Posterior cingulate gyrus (tissue), 11 donors: ENCODE measurements at regions not wholly inside any gene's neighbourhood (a gene's known extent, or its start where the extent isn't known, plus 50 kb on each side); places are given as distances from the start of the nearest gene placed in this dataset.
"Not testable (repeated sequence)": the region's sequence is repeated elsewhere in the genome, so short reads cannot be mapped to it uniquely, and the experiment has no call there.

Experiments used
- DNase-seq, 10 donors: peaks; one replicate each; pipeline versions ENCODE4 v3.0.0 to v3.0.0-alpha.2; 2020 to 2021; ENCODE audit warnings: mixed read lengths in 3 of 10
- intact Hi-C: fragments of 100-400 bp; cut with DNase I; formaldehyde crosslinking; loops from one replicate; pipeline ENCODE4 v1.15.1; 2023

DNA sequence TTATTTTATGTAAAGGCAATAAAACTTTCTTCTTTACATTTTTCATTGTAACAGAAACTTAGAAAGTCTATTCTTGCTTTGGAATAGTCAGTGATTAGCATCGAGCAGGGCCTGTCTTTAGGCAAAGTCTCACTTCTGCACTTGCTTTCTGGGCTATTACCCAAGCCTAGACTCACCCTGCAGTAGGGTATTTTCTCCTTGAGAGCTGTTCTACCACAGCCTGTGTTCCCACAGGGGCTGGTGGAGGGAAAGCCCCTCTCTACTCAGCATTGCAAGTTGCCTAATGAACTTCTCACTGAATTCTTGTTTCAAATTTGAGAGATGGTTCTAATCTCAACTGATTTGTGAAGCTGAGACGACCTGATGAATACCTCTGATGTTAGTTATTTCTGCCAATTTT, 111.7 kb upstream of the KLHL14 start:
- intact Hi-C loops, result no loop called here
- DNase-seq, result no peak

DNA sequence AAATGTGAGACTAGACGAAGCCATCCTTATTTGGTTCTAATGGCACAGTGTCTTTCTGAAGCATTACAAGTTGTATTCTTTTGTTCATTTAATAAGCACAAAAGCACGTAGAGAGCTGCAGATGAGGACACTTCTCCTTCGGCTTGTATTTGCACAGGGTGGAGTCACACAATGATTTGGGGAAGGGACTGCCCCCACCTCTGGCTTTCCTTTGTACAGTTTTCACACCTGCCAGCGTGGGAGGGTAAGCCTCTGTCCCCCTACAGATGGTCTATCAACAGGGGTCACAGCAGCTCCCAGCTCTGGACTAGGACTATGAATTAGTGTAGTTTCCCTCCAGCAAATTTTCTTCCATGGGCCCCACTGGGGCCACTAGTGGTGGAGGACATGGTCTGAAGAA, 108.2 kb upstream of the KLHL14 start:
- intact Hi-C loops, result no loop called here
- no peak for DNase-seq

DNA sequence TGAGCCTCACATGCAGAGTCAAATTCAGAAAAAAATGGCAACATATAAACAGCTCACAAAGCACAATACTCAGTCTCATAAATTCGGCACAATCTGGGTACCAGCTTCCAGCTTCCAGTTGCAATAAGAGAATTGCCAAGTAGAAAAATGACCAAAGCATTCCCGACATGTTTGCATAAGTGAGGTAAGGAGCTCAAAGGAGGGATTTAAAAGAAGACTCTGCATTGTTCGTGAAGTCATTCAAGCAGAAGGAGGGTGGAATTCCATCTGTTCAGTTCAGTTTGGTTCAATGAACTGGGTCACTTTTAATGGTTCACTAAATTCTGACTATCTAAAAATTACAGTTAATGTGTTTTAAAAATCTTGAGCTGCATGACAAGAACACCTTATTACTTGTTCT, 106.7 kb upstream of the KLHL14 start:
- no peak for DNase-seq
- intact Hi-C loops, result no loop called here

DNA sequence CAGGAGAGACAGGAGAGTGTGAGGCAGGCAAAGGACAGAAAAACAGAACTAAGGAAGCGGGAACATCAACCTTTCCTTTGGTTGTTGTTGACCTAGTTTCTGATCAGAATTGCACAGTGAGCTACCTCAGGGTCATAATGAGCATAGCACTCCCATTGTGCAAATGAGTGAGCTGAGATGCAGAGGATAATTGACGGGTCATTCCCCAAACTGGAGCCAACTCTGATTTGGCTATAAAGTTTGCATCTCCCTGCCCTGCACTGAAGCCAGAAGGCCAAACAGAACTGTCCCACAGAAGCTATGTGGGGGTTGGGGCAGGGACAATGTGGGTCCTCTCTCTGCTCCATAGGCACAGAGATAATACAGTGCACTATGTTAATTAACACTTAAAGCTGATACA, 105.6 kb upstream of the KLHL14 start:
- intact Hi-C loops, result no loop called here
- DNase-seq, result no peak

DNA sequence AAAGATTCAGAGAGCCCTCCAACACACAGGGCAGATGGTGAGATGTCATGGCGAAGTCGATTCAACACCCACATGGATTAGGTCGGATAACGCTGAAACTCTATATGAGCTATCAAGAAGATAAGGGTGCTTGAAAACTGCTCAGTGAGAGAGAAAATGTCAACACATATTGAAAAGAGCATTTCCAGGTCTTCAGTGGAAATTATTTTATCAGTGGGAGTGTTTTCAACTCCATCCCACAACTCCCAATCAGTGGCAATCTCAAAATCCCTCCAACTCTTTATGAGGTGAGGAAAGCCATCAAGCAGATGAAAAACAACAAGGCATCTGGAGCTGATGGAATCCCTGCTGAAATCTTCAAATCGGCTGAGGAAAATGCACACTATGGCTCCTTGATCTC, 104.5 kb upstream of the KLHL14 start:
- no peak for DNase-seq
- intact Hi-C loops, result no loop called here

DNA sequence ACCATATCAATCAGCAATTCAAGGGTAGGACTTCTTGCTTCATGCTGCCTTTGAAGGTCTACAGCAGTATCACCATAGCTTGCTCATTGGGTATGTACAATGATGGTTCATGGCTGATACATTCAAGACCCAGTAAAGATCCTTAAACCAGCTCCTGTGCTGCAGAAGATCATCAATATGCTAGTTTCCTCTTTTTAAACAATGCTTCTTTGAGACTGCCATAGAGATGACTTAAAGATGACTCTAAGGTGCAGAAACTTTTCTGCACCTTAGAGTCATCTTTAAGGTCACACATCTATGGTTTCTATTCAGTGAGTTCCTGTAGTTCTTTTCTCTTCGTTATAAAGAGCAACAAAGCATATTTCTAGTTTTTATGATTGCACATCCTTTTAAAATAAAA, 102.8 kb upstream of the KLHL14 start:
- intact Hi-C loops, result no loop called here
- DNase-seq, result no peak

DNA sequence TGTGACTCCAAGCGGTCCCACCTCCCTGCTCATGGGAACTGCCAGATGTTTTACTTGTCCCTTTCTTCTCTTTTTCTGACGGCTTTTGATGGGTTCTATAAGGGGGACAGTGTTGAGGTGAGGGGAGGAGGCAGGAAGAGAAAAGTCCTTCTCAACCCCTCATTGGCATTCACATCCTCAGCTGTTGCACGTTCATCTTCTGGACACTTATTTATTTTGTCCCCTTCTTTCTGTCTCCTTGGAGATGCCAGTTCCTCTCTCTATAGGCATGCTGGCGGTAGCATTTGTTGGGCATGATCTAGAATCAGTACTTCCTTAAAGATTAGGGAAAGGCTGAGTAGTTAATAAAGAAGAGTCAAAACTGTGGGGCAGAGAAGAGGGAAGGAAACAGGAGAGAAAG, 99.0 kb upstream of the KLHL14 start:
- intact Hi-C loops, result no loop called here
- no peak for DNase-seq

DNA sequence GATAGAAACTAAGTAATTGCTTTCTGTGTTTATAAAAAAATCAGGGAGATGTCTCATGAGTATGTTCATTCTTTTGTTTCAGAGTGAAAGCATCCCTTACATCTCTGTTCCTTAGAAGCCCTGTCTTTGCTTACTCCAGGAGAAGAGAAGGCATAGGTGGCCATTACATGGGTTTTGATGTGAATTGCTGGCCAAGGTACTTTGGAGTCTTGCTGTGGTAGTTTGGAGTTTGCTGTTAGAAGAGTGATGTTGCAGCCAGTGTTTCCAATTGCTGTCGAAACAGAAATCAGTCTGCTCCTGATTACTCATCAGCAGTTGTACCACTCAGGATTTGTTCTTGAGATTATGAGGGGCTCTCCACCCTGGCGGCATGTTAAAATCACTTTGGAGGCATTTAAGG, 97.8 kb upstream of the KLHL14 start:
- no peak for DNase-seq
- intact Hi-C loops, result no loop called here

DNA sequence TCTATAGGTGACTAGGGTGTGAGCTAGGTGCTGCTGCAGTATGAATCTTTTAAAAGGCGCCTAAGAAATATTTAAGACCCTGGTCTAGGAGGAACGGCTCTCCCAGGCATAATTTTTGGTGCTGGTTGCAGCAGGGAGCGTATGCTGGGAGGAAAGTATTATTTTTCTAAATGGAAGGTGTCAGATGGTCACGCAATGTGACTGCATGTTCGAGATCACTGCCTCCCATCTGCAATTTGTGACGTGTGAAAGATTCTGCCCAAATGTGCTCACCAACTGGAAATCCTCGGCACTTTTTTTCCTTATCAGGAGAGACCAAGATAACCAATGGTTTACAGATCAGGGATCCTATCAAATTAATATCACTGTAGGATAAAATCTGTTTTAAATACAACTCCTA, 95.6 kb upstream of the KLHL14 start:
- intact Hi-C loops, result no loop called here

DNA sequence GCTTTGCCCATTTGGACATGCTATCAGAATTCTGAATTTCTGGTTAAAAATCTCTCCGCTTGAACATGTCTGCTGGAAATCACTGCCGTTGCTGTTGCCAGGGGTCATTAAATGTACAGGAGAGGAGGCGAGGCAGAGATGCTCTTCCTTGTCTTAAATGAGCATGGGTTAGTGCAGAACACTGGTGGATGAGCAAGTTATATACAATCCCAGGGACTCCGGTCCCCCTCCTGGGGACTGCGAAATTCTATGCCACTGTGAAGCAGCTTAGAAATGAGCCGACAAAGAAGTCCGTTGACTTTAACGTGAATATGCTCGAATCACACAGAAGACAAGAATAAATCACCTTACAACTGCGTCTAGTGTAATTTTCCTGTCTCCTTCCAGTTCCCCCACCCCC, 95.1 kb upstream of the KLHL14 start:
- intact Hi-C loops, result no loop called here
- no peak for DNase-seq

More for the DNA sequence above, 95.6 kb upstream of the KLHL14 start:
- DNase-seq, result no peak

DNA sequence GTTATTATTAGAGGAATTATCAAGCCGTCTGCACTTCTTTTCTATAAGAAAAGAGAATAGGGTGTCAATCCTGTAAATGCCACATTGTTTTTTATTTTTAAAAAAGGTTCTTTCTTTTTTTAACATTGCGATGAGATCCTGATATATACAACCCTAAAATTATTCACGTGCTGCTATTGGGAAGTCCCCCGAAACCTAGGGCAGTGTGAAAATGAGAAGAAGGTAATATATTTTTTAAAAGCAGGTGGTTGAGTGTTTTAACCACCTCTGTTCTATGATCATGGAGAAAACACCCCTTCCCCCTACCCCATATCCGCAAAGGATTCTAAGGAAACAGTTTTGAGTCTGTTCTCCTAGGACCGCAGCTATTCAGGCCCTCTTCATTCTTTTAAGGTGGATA, 94.5 kb upstream of the KLHL14 start:
- intact Hi-C loops, result no loop called here
- no peak for DNase-seq

DNA sequence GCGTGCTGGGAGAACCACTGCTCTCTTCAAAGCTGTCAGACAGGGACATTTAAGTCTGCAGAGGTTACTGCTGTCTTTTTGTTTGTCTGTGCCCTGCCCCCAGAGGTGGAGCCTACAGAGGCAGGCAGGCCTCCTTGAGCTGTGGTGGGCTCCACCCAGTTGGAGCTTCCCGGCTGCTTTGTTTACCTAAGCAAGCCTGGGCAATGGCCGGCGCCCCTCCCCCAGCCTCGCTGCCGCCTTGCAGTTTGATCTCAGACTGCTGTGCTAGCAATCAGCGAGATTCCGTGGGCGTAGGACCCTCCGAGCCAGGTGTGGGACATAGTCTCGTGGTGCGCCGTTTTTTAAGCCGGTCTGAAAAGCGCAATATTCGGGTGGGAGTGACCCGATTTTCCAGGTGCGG, 89.2 kb upstream of the KLHL14 start:
- DNase-seq, intact Hi-C loops: not testable (repeated sequence)

DNA sequence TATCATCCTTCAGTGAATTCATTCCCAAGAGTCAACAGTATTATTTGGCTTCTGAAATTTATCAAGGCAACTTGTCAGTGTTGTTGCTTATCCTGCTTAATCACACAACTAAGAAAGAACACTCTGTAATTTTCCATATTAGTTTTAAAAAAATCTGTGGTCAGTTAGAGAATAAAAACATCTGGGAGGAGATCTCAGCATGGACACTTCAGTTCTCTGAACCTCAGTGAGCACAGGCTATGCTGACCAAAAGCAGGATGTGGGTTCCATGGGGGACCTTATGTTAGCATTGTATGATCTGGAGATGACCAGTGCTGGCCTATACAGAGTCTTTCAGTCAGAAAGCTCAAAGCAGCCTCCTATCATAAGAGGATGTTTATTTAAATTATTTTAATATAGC, 79.1 kb upstream of the KLHL14 start:
- DNase-seq, result no peak
- intact Hi-C loops, result no loop called here

DNA sequence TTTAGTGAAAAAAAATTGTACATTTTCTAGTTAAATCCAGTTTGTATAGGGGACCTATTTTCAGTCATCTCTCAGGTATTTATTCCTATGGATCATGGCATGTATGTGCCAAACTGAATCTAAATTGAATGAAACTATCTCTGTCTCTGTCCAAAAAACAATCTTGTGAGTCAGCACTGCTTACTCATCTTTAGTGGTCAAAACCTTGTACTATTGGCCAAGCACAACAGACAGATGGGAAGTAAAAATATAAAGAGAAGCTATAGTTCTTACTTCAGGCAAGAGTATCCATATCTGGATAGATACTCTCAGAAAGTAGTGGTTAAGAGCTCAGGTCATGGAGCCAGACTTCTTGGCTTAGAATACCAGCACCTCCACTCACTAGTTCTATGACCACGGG, 76.0 kb upstream of the KLHL14 start:
- intact Hi-C loops, result no loop called here
- DNase-seq, result no peak

DNA sequence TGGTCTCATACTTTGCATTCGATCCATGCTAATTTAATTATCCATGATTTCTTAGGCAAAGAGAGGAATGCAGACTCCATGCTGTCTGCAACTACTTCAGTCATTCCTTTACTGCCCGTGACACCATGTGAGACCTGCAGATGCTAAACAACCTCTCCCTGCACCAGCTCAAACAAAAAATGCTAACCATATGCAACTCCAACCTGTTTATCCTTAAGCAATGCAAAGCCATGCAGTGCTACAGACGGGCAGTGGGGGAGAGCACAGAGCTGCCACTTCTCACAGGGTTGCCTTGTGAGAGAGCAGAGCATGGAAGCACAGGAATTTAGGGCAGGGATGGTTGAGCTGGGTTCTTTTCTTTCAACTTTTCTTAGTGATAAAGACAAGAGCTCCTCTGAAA, 74.9 kb upstream of the KLHL14 start:
- intact Hi-C loops, result no loop called here
- DNase-seq, result no peak

DNA sequence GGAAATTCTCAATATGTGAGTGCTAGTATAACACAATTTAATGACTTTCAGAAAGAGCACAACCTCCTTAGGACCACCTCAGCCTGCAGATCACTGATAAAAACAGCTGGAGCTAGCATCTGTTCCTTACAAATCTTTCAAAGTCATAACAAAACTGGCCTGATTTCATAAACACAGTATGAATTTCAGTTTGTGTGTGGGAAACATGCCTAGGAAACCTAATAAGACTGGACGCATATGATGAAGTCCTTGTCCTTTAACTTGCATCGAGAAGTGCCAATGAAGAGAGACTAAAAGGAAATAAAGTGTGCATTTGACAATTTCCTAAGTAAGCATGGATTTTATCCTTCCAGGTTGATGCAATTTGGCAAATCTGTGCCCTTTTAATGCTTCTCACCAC, 74.1 kb upstream of the KLHL14 start:
- intact Hi-C loops, result no loop called here
- DNase-seq, result no peak

DNA sequence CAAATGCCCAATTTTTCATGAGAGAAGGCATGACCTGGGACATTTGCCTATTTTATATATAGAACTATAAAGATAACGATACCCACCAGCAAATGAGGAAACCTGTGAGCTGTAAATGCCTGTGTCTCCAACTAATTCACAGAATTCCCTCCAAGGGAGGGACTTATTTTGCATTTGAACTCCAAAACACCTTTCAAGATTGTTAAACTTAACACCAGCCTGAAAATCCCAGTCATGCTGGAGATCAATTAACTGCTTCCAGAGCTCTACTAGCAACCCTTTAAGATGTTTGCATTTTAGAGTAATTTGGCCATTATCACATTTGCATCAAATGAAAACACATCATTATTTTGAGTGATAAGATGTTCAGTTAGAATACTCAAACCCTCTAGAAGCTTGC, 68.1 kb upstream of the KLHL14 start:
- DNase-seq, result no peak
- intact Hi-C loops, result no loop called here

DNA sequence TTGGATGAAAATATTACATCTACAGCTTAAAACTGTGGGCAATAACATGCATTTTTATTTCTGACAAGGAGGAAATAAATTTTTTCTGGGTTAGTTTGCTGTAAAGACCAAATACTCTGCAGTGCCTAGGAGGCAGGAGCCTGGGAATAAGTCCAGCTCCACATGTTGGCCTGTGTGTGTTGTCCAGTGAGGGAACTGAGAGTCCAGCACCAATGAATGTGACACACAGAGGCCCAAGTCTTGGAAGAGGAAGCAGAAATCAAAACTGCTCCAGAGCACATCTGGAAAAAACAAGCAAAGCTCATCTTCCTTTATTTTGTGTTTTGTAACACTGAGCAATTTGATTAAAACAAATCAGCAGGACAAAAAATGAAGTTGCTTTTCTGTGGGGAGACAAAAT, 63.1 kb upstream of the KLHL14 start:
- intact Hi-C loops, result no loop called here
- no peak for DNase-seq

DNA sequence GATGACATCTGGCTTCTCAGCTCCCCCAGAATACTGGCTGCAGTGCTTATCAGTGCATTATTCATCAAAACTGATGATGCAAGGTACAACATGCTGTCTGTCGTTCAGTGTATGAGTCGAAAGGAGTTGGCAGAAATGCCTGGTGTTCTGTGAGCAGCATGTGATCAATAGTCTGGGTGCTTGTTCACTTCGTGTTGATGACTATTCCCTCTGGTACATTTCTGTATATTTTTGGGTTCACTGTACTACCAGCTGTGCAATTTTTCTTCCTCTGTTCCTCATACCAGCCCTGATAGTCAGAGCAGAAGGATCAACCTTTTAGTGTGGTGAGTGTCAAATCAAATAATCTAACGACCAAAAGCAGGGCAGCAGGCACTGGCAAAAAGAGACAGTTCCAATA, 59.0 kb upstream of the KLHL14 start:
- peak in 1 of 10 donors; percentile 16 for DNase-seq
- intact Hi-C loops, result no loop called here

DNA sequence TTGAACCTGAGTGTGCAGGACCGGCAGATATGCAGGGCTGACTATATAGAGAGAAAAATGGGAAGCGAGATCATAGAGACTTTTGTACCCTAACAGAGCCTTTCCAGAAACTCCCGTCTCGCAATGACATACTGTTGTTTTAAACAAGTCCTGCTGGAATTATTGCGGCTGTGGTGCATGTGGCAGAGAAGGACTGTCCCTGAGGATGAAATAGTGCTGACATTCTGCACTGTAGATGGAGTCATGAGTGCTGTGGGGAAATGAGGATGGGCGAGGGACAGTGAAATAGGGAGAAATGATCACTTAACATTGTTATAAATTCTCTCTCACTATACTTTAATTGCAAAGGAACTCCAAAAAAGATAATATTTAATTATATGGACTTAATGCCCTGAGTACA, 50.4 kb upstream of the KLHL14 start:
- DNase-seq, result no peak
- intact Hi-C loops, result no loop called here
